ENCODE measurements at regions not wholly inside any gene's neighbourhood (a gene's known extent, or its start where the extent isn't known, plus 50 kb on each side); places are given as distances from the start of the nearest gene placed in this dataset.
"Not testable (repeated sequence)": the region's sequence is repeated elsewhere in the genome, so short reads cannot be mapped to it uniquely, and the experiment has no call there.

GRCh38 chr1:104776-105175, 346.7 kb downstream of the OR4F29 start:
- TF ChIP-seq POLR2AphosphoS5 (IDR thresholded peaks at IDR 0.05; ENCODE audit: low read depth, low read length); SIN3A (IDR thresholded peaks at IDR 0.05; ENCODE audit: borderline replicate concordance, insufficient read depth, low read depth, low read length); CTCF (IDR thresholded peaks at IDR 0.05): not testable (repeated sequence)

Measured in Panc1 (cell line).